Left kidney (tissue), 1 donor: ENCODE measurements at regions not wholly inside any gene's neighbourhood (a gene's known extent, or its start where the extent isn't known, plus 50 kb on each side); places are given as distances from the start of the nearest gene placed in this dataset.

Experiments
- DNase-seq: peaks from one replicate; pipeline ENCODE4 v3.0.0-alpha.2; 2013

- DNase-seq: no peak
These were observed 76.4 kb downstream of the CXXC4 start for GRCh38 chr4:104418286-104418685.

GRCh38 chr4:104417357-104417882 is 77.3 kb downstream of the CXXC4 start:
- no peak for DNase-seq

GRCh38 chr4:104416725-104417356 is 77.9 kb downstream of the CXXC4 start:
- no peak for DNase-seq

- no peak for DNase-seq
These were observed 81.2 kb downstream of the CXXC4 start for GRCh38 chr4:104413487-104413886.

GRCh38 chr4:104412344-104412743 is 82.3 kb downstream of the CXXC4 start:
- DNase-seq: no peak

GRCh38 chr4:104411502-104411901 is 83.2 kb downstream of the CXXC4 start:
- DNase-seq: no peak

- DNase-seq: no peak
These were observed 85.8 kb downstream of the CXXC4 start for GRCh38 chr4:104408878-104409277.

- no peak for DNase-seq
These were observed 90.3 kb downstream of the CXXC4 start for GRCh38 chr4:104404361-104404760.

GRCh38 chr4:104395168-104395614 is 99.5 kb downstream of the CXXC4 start:
- DNase-seq: no peak

- DNase-seq: peak; percentile 4
These were observed 100.1 kb downstream of the CXXC4 start for GRCh38 chr4:104394406-104395167.

GRCh38 chr4:104393655-104394324 is 100.9 kb downstream of the CXXC4 start:
- DNase-seq: no peak

- DNase-seq: no peak
These were observed 109.0 kb downstream of the CXXC4 start for GRCh38 chr4:104385713-104386112.

- no peak for DNase-seq
These were observed 111.7 kb downstream of the CXXC4 start for GRCh38 chr4:104382961-104383360.

- no peak for DNase-seq
These were observed 113.0 kb downstream of the CXXC4 start for GRCh38 chr4:104381729-104382128.

- DNase-seq: no peak
These were observed 129.1 kb downstream of the CXXC4 start for GRCh38 chr4:104365618-104366017.

GRCh38 chr4:104353481-104353880 is 141.2 kb downstream of the CXXC4 start:
- no peak for DNase-seq

- no peak for DNase-seq
These were observed 142.5 kb downstream of the CXXC4 start for GRCh38 chr4:104352211-104352610.

- no peak for DNase-seq
These were observed 143.0 kb downstream of the CXXC4 start for GRCh38 chr4:104351706-104352105.

- no peak for DNase-seq
These were observed 149.0 kb downstream of the CXXC4 start for GRCh38 chr4:104345598-104346242.

- no peak for DNase-seq
These were observed 150.2 kb downstream of the CXXC4 start for GRCh38 chr4:104344342-104344980.

GRCh38 chr4:104334410-104334809 is 160.3 kb downstream of the CXXC4 start:
- no peak for DNase-seq
